NCI-H446 treated with DMSO at 0.1 percent for 48 hours (cell line): ENCODE measurements at regions not wholly inside any gene's neighbourhood (a gene's known extent, or its start where the extent isn't known, plus 50 kb on each side); places are given as distances from the start of the nearest gene placed in this dataset.

Experiments used
- DNase-seq: peaks from one replicate; lab custom pipeline; 2025; lab: John Stamatoyannopoulos, UW

DNA sequence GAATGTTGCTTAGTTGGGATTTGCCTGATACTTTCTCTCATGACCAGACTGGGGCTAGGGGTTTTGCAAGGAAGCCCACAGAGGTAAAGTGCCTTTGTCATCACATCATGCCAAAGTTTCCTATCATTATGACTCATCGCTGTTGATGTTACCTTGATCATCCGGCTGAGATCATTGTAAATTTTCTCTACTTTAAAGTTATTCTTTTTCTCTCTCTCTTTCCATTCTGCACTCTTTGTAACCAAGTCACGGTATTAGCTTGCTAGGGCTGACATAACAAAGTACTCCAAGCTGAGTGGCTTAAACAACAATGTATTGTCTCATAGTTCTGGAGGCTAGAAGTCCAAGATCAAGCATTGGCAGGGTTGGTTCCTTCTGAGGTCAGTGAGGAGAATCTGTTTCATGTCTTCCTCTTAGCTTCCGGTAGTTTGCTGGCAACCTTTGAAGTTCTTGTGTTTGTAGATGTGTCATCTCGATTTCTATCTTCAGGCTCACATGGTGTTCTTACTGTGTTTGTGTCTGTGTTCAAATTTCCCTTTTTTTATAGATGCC is 113.0 kb downstream of the DTHD1 start:
- no peak for DNase-seq

DNA sequence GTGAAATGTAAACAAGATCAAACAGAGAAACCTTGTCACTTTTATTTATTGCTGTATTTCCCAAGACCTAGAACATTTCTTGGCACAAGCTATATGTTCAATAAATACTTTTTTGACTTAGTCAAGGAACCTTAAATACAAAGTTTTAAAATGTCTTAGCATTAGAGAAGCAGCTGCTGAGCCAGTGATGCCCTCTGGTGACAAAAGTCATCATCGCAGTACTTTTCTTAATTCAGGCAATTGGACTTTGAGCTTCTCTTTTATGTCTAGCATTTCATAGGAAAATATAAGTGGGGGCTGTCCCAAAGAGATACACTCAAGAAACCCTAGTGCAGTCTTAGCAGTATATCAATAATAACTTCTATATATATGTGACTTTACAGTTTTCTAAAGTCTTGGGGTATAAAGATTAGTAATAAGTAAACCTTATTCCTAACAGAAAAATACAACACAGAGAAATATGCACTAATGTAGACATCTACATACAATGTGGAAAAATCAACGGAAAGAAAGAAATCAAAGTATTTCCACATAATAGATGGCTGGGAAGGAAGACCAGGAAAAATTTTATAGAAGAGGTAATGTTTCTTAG is 118.4 kb downstream of the DTHD1 start:
- no peak for DNase-seq

DNA sequence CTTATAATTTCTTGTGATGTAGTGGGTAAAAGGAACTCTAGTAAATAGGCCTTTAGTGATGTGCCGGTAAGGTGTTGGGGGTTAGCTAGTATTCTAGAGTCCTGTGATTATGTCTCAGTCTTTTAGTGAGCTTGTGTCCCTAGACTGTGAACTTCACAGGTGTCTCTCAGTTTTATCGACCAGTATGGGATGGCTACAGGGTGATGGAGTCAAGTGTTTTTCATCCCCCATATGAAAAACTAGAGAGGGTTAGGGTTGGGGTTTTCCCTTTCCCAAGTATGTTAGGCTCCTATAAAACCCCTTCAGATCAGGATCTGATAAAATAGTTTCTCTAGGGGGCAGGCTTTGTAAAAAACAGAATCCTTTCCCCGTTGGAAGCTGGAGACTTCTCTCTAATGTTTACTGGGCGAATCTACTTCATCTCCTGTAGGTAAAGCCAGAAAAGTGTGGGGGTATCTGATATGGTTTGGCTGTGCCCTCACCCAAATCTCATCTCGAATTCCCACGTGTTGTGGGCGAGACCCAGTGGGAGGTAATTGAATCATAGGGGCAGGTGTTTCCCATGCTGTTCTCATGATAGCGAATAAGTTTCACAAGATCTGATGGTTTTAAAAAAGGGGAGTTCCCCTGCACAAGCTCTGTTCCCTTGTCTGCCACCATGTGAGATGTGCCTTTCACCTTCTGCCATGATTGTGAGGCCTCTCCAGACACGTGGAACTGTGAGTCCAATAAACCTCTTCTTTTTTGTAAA is 120.8 kb downstream of the DTHD1 start:
- no peak for DNase-seq

DNA sequence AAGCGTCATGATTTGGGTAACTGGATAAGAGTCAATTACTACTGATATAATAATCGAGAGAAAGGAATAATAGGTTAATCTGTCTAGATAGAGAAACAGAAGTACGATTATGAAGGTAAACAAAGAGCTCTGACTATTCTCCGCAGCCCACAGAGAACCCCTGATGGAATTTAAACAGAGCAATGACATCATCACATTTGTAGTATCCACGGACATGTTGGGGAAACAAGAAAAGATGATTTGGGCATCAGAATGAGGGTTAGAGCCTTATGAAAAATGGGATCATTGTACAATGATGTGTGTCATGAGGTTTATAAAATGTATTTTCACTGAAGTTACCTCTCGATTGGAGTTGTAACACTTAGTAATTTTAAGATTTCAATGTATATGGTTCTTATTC is 129.9 kb downstream of the DTHD1 start:
- no peak for DNase-seq

DNA sequence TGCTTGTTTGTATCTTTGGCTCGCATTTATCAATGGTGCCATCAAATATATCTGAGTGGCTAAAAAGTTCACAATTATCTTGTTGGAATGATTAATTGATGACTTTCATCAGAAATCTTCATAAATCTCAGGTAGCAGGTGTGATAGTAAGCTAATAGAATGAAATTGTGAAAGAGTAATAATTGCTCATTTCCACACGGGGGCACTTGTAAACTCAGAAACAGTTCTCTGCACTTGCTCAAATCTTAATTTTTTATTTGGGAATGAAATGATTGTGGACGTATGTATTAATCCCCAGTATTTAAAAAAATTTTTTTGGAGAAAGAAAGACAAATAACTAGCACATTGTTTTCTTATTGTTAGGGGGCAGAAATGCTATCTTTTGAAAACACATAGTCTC is 132.8 kb downstream of the DTHD1 start:
- peak; percentile 39 for DNase-seq

DNA sequence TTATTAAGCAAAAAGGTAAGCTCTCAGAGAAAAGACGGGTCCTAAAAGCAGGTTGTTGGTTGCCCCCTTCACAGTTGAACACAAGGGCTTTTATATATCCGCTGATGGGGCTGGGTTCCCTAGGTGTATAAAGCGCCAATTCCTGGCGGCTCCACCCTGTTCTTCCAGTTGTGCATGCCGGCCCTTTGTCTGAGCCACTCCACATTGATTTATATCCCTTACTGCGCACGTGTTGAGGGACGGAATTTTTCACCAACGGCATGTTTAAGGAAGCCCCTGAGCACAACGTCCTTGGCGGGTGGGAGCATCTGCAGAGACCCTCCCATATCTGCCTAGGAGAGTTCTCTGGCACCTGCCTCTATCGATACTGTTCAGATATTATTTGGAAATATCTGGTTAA is 135.7 kb downstream of the DTHD1 start:
- no peak for DNase-seq

DNA sequence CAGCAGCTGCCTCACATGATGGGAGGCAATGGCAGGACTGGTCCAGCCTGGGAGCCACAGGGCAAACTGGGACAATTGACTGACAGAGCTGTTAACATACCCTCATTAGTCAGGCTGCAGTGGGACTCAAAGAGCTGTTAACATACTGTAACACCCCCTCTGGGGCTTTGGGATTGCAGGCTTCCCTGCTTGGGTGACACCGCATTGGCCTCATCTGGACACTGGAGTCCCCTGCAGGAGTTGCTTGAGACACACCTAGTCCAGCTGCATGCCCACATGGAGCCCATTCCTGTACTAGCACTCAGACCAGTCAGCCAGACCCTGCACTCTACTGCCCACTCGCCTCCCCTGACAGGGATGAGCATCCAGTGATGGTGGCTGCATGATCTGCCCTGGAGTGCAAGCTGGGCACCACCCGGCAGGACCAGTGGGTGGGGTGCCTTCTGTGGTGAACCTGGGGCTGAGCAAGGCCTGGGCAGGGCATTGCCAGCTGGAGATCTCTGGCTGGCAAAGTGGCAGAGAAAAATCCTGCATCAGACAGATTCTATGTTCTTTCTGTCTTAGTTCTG is 138.8 kb downstream of the DTHD1 start:
- DNase-seq = no peak

DNA sequence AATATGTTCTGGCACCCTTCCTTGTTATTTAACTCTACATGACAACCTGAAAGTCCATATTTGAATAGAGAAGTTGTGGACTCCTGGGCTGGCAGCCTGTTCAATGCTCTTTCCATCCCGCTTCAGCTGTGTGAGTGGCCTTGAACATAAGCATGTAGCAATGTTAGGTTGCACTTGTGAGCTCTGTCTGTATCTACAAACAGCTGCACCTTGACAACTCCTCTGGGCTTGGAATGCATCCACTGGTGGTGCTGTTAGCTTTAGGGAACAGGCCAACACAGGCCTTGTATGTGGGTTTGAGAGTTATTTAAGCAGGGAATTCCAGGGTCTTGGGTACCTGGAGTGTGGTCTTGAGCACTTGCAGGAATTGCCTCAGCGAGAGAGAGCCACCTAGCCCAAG is 141.2 kb downstream of the DTHD1 start:
- DNase-seq = no peak

DNA sequence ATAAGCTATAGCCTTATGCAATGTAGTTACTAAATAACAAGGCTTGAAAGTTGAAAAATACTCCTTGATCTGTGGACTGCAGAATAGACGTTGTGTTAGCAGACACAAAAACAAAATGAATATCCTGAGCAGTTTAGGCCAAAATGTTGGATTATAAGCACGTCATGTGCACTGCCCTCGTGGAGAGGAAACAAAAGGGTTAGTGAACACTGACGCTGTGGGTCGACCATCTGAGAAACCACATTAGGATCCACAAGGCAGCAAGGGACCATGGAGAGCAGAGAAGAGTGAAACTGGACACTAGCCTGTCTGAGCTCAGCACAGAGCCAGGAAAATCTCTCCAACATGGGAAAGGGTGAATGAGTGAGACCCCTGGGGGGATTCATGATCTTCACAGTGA is 145.3 kb downstream of the DTHD1 start:
- no peak for DNase-seq

DNA sequence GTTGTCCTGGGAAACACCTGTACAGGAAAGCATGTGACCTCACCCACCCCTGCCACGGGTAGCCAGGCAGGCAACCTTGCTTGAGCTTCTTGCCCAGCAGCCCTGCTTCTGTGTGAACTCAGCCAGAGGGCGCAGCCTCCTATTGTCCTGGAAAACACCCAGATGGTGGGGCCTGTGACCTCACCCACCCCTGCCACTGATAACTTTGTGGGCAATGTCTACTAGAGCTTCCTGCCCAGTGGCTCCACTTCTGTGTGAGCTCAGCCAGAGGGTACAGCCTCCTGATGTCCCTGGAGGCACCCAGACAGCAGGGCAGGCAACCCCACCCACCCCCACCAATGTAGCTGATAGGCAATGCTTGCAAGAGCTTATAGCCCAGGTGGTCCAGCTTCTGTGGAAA is 146.3 kb downstream of the DTHD1 start:
- no peak for DNase-seq

DNA sequence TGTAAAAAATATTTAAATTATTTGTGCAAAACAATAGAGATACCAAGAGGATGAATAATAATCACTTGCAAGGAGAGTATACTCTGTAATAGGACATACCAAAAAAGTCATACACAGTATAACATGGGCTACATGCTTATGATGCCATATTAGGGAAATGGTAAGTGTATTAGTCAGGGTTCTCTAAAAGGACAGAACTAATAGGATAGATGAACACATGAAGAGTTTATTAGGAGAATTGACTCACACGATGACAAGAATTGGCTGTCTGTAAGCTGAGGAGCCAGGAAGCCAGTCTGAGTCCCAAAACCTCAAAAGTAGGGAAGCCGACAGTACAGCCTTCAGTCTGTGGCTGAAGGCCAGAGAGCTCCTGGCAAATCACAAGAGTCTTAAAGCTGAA is 151.2 kb downstream of the DTHD1 start:
- DNase-seq = no peak

DNA sequence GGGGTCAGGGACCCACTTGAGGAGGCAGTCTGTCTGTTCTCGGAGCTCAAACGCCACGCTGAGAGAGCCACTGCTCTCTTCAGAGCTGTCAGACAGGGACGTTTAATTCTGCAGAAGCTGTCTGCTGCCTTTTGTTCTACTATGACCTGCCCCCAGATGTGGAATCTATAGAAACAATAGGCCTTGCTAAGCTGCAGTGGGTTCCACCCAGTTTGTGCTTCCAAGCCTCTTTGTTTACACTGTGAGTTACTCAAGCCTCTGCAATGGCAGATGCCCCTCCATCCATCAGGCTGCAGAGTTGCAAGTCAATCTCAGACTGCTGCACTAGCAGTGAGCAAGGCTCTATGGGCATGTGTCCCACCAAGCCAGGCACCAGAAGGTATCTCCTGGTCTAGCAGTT is 158.1 kb downstream of the DTHD1 start:
- DNase-seq = no peak

DNA sequence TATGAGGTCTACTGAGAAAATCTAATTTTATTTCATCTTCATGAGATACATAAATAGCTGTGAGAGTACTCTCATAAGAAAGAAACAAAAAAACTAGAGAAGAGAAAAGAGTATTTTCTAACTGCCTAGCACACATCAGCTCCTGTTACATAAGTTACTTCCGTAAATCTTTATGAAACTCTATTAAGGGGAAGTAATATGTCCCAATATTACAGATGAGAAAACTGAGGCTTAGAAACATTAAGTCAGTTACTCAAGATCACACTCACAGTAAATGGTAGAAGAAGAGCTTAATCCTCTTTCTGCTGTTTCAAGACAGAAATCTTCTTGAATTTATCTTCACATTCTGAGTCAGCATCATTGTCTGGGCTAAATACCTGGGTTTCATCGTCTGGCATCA is 164.1 kb downstream of the DTHD1 start:
- no peak for DNase-seq

DNA sequence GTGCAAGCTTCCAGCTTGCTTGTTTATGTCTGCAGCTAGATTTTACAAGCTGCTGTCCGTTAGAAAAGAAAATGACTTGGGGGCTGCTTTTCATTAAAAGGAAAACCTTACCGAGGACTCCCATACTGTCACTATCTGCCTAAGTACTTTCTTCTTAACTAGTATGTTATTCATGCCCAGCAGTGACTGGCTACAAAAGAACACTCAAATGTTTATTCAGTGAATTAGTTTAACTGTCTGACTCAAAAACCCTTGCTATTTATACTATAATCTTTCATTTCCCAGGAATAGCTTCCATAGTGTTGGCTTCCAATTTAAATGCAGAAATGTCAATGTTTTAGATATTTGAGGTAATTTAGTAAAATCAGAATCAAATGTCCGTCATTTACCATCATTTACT is 164.9 kb downstream of the DTHD1 start:
- no peak for DNase-seq

DNA sequence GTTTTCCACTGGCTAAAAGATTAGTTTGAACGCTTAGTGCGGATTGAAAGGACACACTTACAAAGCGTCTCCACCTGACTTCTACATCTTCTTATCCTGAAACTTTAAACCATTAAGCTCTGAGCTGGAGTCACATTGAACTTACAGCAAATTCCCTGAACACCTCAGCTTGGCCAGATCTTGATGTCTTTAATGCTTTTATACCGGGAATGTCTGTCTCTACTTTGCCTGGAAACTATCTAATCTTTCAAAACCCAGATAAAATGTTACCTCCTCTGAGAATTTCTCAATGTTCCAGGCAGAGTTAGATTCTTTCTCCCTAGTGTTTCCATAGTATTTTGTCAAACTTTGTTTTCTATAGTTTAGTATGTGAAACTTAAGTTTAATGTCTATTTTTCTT is 179.9 kb downstream of the DTHD1 start:
- DNase-seq = no peak

DNA sequence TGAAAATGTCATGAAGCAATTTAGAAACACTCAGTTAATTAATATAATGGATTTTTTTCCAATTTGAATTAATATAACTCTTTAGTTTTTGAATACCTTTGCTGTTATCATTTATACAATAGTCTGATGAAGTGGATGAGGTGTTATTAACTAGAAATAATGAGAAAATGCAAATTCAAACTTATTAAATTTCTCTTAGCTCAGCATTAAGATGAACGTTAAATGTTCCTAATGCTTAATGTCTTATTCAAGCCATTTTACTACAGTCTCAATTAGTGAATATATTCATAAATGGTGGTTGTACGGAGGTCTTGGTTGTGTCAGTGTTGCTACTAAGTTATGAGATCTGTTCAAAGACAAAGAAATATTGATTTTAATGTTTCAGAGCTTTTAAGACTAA is 186.3 kb downstream of the DTHD1 start:
- DNase-seq = no peak

DNA sequence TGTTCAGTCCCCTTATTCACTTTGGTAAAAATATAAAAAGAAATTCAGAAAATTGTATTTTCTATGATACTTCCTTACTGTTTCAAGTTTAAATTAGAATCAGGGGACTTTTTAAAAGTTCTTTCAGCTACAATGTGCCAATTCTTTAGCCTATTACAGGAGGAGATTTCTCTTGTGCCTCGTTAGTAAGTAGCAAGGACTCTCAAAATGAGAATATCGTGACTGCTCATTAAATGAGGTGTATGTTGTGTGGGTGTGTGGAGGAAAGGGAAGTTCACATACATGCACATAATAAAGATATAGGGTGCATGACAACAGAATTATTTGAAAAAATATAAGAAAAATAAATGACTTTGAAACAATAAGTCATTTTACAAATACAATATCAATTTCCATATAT is 190.5 kb downstream of the DTHD1 start:
- no peak for DNase-seq

DNA sequence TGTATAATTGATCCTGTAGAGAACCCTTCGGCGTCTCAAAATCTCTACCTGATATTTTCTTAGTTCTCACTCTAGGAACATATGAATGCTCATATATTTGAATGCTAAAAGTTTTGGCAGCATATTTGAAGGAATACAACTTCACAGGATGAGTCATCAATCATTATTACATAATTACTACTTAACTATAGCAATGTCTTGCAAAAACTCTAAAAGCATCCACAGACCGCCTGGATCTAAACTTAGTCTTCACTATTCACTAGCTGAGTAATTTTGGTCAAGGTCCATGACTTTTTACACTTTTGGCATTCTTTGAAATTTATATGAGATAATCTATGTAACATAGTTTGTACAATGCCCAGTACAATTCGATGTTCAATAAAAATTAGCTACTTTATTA is 194.7 kb downstream of the DTHD1 start:
- DNase-seq = no peak

DNA sequence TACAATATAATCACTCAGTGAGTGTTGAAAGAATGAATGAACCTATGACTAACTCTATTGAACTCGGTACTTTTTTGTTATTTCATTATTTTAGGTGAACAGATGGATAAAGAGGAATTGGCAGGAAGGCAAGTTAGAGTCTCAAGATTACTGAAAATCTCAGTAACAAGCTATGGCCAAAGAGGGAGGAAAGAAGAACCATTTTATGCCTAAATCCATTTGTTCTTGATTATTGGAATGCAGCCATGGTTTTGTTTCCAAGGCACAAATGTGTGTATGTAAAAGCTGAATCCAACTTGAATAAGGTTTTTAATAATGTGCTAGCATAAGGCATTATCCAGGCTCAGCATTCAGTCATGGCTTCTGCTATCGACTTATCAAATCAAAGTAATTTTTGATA is 196.4 kb downstream of the DTHD1 start:
- DNase-seq = peak; percentile 95

DNA sequence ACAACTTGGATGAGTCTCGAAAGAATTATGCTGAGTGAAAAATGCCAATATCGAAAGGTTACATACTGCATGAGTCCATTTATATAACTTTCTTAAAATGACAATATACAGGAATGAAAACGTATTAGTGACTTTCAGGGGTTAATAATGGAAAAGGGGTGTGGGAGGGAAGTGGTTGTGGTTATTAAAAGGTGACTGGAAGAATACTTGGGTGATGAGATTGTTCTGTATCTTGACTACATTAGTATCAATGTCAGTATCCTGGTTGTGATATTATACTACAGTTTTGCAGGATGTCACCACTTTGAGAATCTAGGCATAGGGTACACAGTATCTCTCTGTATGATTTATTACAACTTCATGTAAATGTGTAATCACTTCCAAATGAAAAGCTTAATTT is 204.5 kb downstream of the DTHD1 start:
- DNase-seq = no peak

DNA sequence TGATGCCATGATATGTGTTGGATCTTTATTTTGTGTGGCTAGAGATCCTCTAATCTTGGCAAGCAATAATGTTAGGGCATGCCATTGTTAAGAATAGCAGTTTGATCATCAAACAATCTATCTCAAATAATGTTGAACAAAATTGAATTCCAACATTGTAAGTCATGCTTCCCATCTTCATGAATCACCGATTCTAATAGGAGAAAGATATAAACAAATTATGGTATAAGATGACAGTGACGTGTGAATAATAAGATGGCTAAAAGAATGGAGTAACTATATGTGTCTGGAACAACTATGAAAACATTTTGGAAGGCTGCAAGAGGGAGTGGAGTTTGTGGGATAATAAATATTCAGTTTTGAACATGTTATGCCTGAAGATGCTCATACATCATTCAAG is 208.4 kb downstream of the DTHD1 start:
- no peak for DNase-seq

DNA sequence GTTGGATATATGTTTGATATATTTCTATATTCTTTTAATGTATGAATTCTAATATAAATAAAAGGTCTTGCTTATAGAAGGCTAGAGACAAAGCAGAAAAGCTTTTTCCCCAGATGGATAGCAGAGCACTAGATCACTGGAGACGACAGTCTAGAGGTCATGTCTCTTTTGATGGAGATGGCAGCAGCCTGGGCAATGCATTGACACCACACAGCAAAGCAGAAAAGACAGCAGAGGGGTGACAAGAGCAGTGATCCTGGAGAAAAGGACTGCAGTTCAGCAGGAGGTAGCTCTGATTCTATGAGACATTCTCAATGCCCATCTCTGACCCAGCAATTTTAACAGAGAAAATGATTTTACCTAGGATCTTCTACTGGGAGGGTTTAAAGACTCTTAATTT is 210.6 kb downstream of the DTHD1 start:
- DNase-seq = no peak

DNA sequence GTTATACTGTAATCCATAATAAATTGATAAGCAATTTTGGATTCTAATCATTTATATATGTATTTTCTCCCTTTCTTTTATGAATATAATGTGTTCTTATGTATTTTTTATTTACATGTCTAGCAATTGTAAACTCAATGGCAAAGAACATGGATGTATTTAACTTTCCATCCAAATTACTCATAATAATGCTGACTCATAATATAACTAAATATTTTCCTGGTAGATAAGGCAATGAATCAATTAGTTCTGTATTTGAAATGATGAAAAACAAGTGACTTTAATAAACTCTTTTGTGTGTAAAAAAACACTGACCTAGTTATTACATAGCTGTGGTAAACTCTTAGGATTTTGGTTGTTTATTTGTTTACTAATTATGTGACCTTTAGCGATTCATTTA is 211.2 kb downstream of the DTHD1 start:
- no peak for DNase-seq

DNA sequence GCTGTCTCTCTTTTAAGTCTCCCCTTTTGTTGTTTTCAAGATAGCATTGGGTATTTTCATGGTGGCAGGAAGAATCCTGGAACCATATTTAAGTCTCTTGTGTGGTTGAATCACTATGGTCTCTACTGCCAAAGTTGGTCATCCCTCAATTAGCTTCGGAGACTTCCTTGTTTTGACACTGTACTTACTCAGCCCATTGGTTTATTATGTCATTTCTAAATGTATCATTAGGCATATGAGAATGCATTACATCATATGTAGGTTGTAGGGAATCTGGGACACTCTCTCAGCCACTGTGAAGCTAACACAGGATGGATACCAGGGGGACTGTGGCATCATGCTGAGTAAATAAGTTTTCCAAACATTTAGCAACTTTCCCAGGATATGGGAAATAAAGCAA is 211.8 kb downstream of the DTHD1 start:
- DNase-seq = no peak
